G401 (cell line): ENCODE measurements at regions not wholly inside any gene's neighbourhood (a gene's known extent, or its start where the extent isn't known, plus 50 kb on each side); places are given as distances from the start of the nearest gene placed in this dataset.
A peak's percentile ranks its signal among the peaks of the same experiment; 100 is the strongest.

Experiments
- DNase-seq: peaks from one replicate; pipeline ENCODE4 v3.0.0-alpha.2; 2015; ENCODE audit warnings: low spot score
- in situ Hi-C: cut with HindIII; loops from 2 replicates; pipeline ENCODE4 v1.10.0; 2016; ENCODE audit warnings: low sequenced_read_pairs, mixed read lengths

GRCh38 chr1:242754926-242755325 is 230.4 kb upstream of the PLD5 start:
- in situ Hi-C loops: no loop called here

GRCh38 chr1:242754125-242754524 is 229.6 kb upstream of the PLD5 start:
- in situ Hi-C loops: no loop called here
- DNase-seq: no peak

More at GRCh38 chr1:242754926-242755325, 230.4 kb upstream of the PLD5 start:
- DNase-seq: no peak

- DNase-seq: no peak
- in situ Hi-C loops: no loop called here
These were observed 222.7 kb upstream of the PLD5 start for GRCh38 chr1:242747233-242747632.

DNA sequence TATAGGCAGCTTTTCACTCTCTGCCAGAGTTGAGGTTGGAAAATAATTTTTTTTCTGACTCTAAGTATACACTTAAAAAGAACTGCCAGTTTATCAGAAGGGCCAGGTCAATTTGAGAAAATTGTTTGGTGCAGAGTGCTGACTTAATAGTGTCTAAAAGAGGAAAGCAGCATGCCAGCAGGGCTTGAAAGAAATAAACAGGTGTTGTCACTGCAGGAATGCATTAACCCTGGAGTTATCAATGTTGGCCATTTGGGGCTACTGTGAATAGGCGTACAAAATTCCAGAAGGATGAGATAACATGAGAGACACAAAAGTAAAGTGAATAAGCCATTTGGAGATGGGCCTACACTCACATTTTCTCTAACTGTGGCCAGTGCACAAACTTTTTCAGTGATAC is 220.6 kb upstream of the PLD5 start:
- in situ Hi-C loops: no loop called here
- peak; percentile 89 for DNase-seq

DNA sequence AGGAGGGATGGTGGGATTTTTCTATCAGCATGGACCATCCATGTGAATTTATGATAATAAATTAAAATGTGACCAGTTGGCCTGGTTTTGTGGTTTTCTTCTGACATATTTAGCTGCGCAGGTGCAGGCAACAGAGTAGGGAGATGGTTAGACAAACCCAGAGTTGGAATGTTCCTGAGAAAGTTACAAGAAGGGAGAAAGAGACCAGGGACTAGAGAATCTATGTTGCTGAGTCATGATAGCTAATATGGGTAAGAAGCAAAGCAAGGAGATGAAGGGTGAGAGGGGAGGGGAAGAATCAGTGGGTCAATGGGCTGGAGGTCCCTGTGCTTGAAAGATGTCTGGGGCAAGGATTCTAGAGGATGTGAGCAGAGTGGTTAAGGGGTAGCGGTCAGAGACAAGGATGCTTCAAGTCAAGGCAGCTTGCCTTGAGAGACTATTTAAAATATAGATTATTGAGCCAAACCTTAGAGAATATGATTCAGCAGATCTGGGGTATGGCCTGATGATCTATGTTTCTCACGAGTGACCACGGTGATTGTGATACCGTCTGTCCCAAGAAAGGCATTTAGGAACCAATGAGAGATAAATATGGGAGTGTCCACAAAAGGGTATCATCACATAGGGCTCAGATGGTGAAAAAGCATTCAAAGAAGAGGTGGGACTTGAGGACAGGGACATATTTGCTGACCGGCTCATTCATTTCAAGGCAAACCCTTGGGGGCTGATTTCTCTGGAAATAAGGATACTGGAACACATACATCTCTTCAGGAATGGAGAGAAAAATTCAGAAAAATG is 219.7 kb upstream of the PLD5 start:
- peak; percentile 1 for DNase-seq

GRCh38 chr1:242738702-242739645 is 214.5 kb upstream of the PLD5 start:
- DNase-seq: no peak
- in situ Hi-C loops: no loop called here

More for the DNA sequence above, 219.7 kb upstream of the PLD5 start:
- in situ Hi-C loops: no loop called here

DNA sequence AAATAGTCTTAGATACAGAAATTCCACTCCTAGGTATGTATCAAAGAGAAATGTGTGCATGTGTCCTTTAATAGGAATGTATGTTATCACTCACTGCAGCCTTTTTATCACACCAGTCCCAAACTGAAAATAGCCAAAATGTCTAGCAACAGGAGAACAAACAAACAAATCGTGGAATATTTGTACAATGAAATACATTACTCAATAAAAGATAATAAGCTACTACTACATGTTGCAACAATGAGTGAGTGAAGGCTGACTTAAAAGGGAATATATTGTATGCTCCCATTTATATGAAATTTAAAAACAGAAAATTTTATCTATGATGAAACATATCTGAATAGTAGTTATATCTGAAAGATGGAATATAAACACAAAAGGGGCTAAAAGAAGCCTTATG is 212.1 kb upstream of the PLD5 start:
- DNase-seq: no peak
- in situ Hi-C loops: no loop called here

- no peak for DNase-seq
- in situ Hi-C loops: no loop called here
These were observed 210.8 kb upstream of the PLD5 start for GRCh38 chr1:242735323-242735722.

GRCh38 chr1:242731446-242731845 is 206.9 kb upstream of the PLD5 start:
- no peak for DNase-seq
- in situ Hi-C loops: no loop called here

- DNase-seq: no peak
- in situ Hi-C loops: no loop called here
These were observed 204.2 kb upstream of the PLD5 start for GRCh38 chr1:242728696-242729095.

- in situ Hi-C loops: no loop called here
- no peak for DNase-seq
These were observed 198.7 kb upstream of the PLD5 start for GRCh38 chr1:242723044-242723716.

DNA sequence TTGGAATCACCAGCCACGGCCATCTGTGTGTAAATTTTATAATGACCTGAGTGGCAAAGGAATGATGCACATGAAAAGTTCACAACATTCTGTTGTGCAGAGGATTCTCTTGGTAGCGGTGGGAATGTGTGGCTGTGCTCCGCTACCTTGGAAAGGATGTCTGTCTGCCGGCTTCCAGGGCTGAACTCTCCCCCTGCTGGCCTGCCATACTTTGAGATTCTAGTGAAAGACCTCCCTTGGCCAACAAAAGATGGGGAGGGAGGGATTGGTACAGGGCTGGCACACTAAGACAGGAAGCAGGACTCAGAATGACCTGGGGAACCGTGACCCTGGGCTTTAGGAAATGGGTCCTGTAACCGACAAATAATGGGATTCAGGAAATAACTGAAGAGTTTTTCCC is 194.5 kb upstream of the PLD5 start:
- no peak for DNase-seq
- in situ Hi-C loops: no loop called here

GRCh38 chr1:242712248-242712647 is 187.8 kb upstream of the PLD5 start:
- in situ Hi-C loops: no loop called here
- DNase-seq: no peak

- in situ Hi-C loops: no loop called here
These were observed 186.3 kb upstream of the PLD5 start for GRCh38 chr1:242710847-242711246.

GRCh38 chr1:242710286-242710685 is 185.8 kb upstream of the PLD5 start:
- DNase-seq: no peak
- in situ Hi-C loops: no loop called here

More at GRCh38 chr1:242710847-242711246, 186.3 kb upstream of the PLD5 start:
- DNase-seq: no peak

- in situ Hi-C loops: no loop called here
- no peak for DNase-seq
These were observed 179.0 kb upstream of the PLD5 start for GRCh38 chr1:242703467-242703866.

- DNase-seq: peak; percentile 3
- in situ Hi-C loops: no loop called here
These were observed 168.5 kb upstream of the PLD5 start for GRCh38 chr1:242692988-242693387.

DNA sequence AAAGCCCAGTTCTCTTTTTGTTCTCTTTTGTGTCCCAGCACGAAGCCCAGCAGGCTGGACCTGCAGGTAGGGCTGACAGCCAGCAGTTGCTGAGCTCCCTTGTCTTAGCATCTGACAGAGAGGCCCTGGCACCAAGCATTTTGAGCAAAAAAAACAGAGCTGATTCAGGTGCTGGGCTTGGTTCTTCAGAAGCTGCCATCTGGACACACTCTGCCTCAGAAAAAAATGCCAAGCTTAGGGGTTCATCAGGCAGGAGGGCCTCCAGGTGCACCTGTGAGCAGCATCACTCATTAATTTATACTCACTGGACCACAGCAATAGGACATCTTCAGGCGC is 167.1 kb upstream of the PLD5 start:
- in situ Hi-C loops: no loop called here
- peak; percentile 97 for DNase-seq

DNA sequence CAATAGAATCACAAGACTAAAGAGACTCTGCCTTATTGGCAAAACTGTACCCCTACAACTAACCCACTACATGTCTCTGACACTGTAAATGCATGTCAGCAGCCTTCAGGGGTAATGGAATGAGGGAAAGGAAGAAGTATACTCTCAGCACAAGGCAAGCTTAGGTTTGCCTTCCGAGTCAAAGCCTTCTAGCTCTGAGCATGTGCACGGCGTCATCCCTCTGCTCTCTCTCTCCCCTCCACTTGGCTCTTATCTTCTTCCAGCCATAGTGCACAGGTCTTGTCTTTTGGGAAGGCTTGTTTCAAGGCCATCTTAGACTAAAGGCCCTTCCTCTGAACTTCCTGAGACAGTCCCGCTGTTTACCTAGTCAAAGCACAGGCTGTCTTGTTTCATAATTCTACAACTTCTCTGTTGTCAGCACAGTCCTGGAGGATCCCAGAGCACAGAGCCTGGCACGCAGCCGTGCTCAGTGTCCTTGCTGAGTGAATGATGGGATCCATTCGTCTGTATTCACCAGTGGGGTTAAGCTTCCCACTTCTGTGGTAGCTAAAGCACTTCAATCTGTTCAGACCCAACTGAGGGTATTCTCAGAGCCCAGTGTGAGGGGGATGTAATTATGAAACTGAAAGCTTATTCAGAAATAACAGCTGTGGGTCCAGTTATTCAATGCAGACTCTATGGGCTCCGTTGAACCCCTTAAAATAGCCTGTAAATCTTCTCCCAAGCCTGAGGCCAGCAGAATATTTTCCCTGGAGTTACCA is 166.5 kb upstream of the PLD5 start:
- in situ Hi-C loops: no loop called here
- no peak for DNase-seq
